HG02759 (cell line): ENCODE measurements at regions not wholly inside any gene's neighbourhood (a gene's known extent, or its start where the extent isn't known, plus 50 kb on each side); places are given as distances from the start of the nearest gene placed in this dataset.
A peak's percentile ranks its signal among the peaks of the same experiment; 100 is the strongest.
"Not testable (repeated sequence)": the region's sequence is repeated elsewhere in the genome, so short reads cannot be mapped to it uniquely, and the experiment has no call there.

ENCODE experiments used
- ATAC-seq: cut with Tn5 transposase; IDR thresholded peaks from one replicate; pipeline ENCODE4 v1.9.1; 2021; ENCODE audit warnings: mild to moderate bottlenecking, moderate library complexity; ENCODE audit not compliant: unreplicated experiment

GRCh38 chr2:154961676-154962075 lies 263.2 kb downstream of the KCNJ3 start:
- ATAC-seq = peak; percentile 11

- ATAC-seq = peak; percentile 61
Observed at GRCh38 chr2:154960802-154961583, 262.5 kb downstream of the KCNJ3 start.

- ATAC-seq = no peak
Observed at GRCh38 chr2:154952346-154952980, 254.0 kb downstream of the KCNJ3 start.

GRCh38 chr2:154947416-154947815 lies 248.9 kb downstream of the KCNJ3 start:
- not testable (repeated sequence) for ATAC-seq

GRCh38 chr2:154945984-154946383 lies 247.5 kb downstream of the KCNJ3 start:
- ATAC-seq = no peak

- ATAC-seq = no peak
Observed at GRCh38 chr2:154941379-154941778, 242.9 kb downstream of the KCNJ3 start.

- ATAC-seq = no peak
Observed at GRCh38 chr2:154934213-154934612, 235.7 kb downstream of the KCNJ3 start.

GRCh38 chr2:154924531-154924930 lies 226.0 kb downstream of the KCNJ3 start:
- no peak for ATAC-seq

GRCh38 chr2:154914561-154914960 lies 216.1 kb downstream of the KCNJ3 start:
- no peak for ATAC-seq

GRCh38 chr2:154912215-154912614 lies 213.7 kb downstream of the KCNJ3 start:
- ATAC-seq = no peak

GRCh38 chr2:154911729-154912128 lies 213.2 kb downstream of the KCNJ3 start:
- ATAC-seq = no peak

GRCh38 chr2:154910701-154911100 lies 212.2 kb downstream of the KCNJ3 start:
- ATAC-seq = no peak

- ATAC-seq = no peak
Observed at GRCh38 chr2:154908327-154908726, 209.8 kb downstream of the KCNJ3 start.
